CD4-positive, alpha-beta T cell treated with Interleukin-15 for 4 hours (primary cell): ENCODE measurements at regions not wholly inside any gene's neighbourhood (a gene's known extent, or its start where the extent isn't known, plus 50 kb on each side); places are given as distances from the start of the nearest gene placed in this dataset.
"Not testable (repeated sequence)": the region's sequence is repeated elsewhere in the genome, so short reads cannot be mapped to it uniquely, and the experiment has no call there.

Experiments
- DNase-seq: peaks from one replicate; pipeline ENCODE4 v3.0.0-alpha.2; 2020; ENCODE audit warnings: low spot score

GRCh38 chr14:40119321-40119720 is 687.1 kb upstream of the FBXO33 start:
- no peak for DNase-seq

- no peak for DNase-seq
Measured at GRCh38 chr14:40115583-40115982, 683.4 kb upstream of the FBXO33 start.

GRCh38 chr14:40113671-40114070 is 681.4 kb upstream of the FBXO33 start:
- DNase-seq: no peak

- DNase-seq: no peak
Measured at GRCh38 chr14:40100544-40101196, 668.4 kb upstream of the FBXO33 start.

GRCh38 chr14:40099316-40099715 is 667.1 kb upstream of the FBXO33 start:
- no peak for DNase-seq

- no peak for DNase-seq
Measured at GRCh38 chr14:40098468-40098867, 666.2 kb upstream of the FBXO33 start.

- DNase-seq: no peak
Measured at GRCh38 chr14:40096968-40097367, 664.7 kb upstream of the FBXO33 start.

- no peak for DNase-seq
Measured at GRCh38 chr14:40093800-40094199, 661.6 kb upstream of the FBXO33 start.

- no peak for DNase-seq
Measured at GRCh38 chr14:40074169-40074568, 641.9 kb upstream of the FBXO33 start.

GRCh38 chr14:40072175-40072574 is 639.9 kb upstream of the FBXO33 start:
- DNase-seq: no peak

- no peak for DNase-seq
Measured at GRCh38 chr14:40058901-40059897, 627.0 kb upstream of the FBXO33 start.

- no peak for DNase-seq
Measured at GRCh38 chr14:40053416-40053815, 621.2 kb upstream of the FBXO33 start.

- no peak for DNase-seq
Measured at GRCh38 chr14:40028991-40029390, 596.8 kb upstream of the FBXO33 start.

- no peak for DNase-seq
Measured at GRCh38 chr14:40025101-40025500, 592.9 kb upstream of the FBXO33 start.

- no peak for DNase-seq
Measured at GRCh38 chr14:40010961-40011360, 578.7 kb upstream of the FBXO33 start.

GRCh38 chr14:40009771-40010170 is 577.5 kb upstream of the FBXO33 start:
- no peak for DNase-seq

- DNase-seq: not testable (repeated sequence)
Measured at GRCh38 chr14:40008345-40008744, 576.1 kb upstream of the FBXO33 start.

GRCh38 chr14:40004871-40005500 is 572.8 kb upstream of the FBXO33 start:
- no peak for DNase-seq

- DNase-seq: no peak
Measured at GRCh38 chr14:40003773-40004172, 571.5 kb upstream of the FBXO33 start.

- no peak for DNase-seq
Measured at GRCh38 chr14:39998854-39999253, 566.6 kb upstream of the FBXO33 start.

- no peak for DNase-seq
Measured at GRCh38 chr14:39998114-39998513, 565.9 kb upstream of the FBXO33 start.

GRCh38 chr14:39991041-39991440 is 558.8 kb upstream of the FBXO33 start:
- no peak for DNase-seq

- DNase-seq: no peak
Measured at GRCh38 chr14:39988939-39989338, 556.7 kb upstream of the FBXO33 start.
